HG03025 (cell line): ENCODE measurements at regions not wholly inside any gene's neighbourhood (a gene's known extent, or its start where the extent isn't known, plus 50 kb on each side); places are given as distances from the start of the nearest gene placed in this dataset.

Experiments used
- ATAC-seq: cut with Tn5 transposase; IDR thresholded peaks from one replicate; pipeline ENCODE4 v1.9.1; 2021; ENCODE audit warnings: mild to moderate bottlenecking, moderate library complexity; ENCODE audit not compliant: unreplicated experiment, low FRiP score

DNA sequence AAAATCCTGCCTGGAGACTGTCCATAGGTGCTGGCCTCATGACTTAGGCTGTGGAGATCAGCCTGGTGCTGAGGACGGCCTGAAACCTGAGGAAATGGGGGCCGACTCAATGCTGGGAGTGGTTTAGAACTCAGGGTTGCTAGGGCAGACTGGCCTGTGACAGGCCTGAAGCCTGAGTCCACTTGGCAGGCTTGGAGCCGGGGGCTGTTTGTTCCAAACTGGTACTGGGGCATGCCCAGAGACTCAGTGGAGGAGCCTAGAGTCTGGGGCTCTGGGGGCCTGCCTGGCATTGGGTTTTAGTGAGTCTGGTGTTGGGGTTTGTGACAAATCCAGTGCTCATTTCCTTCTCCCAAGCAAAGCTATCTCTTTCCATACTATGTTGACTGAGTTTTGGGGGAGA is 489.7 kb upstream of the CNKSR2 start:
- no peak for ATAC-seq

DNA sequence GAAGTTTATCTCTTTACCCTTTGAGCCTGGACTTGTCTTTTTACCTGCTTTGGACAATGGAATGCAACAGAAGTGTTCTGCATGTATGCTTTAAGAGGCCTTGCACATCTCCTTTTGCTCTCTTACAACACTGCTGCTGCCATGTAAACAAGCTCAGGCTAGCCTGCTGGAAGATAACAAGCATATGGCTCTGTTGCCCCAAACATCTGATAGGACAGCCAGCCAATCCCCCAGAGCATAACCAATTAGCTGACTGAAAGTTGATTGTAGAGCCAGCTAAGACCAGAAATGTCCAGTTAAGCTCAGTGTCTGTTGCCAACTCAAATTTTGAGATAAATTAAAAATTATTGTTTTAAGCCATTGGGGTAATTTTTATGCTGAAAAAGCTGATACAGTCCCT is 510.6 kb upstream of the CNKSR2 start:
- no peak for ATAC-seq

DNA sequence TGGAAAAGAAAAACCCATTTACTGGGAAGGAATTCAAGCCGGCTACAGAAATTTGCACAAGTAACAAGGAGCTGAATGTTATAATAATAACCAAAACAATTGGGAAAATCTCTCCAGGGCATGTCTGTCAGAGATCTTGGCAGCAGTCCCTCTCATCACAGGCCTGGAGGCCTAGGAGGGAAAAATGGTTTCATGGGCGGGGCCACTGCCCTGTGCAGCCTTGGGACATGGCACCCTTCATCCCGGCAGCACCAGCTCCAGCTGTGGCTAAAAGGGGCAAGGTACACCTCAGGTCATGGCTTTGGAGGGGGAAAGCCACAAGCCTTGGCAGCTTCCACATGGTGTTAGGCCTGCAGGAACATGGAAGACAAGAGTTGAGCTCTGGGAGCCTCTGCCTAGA is 513.1 kb upstream of the CNKSR2 start:
- no peak for ATAC-seq

GRCh38 chrX:20857746-20858145 is 516.5 kb upstream of the CNKSR2 start:
- no peak for ATAC-seq

DNA sequence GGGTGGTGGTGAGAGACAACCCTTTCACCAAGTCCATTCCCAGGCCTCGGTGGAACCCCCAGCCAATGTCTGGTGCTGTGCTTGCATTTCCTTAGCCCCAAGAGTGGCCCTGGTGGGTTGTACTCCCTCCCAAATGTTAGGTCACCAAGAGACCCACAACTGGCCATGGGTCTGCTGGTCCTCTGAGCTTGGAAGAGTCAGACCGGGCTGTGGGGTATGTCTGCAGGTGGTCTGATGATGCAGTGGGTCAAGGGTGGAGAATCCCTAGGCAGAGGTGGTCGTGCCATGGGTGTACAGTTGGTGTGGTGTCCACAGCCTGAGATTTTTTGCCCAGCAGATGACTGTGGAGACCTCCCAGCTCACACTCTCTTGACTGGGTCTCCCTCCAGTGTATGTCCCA is 535.7 kb upstream of the CNKSR2 start:
- no peak for ATAC-seq

DNA sequence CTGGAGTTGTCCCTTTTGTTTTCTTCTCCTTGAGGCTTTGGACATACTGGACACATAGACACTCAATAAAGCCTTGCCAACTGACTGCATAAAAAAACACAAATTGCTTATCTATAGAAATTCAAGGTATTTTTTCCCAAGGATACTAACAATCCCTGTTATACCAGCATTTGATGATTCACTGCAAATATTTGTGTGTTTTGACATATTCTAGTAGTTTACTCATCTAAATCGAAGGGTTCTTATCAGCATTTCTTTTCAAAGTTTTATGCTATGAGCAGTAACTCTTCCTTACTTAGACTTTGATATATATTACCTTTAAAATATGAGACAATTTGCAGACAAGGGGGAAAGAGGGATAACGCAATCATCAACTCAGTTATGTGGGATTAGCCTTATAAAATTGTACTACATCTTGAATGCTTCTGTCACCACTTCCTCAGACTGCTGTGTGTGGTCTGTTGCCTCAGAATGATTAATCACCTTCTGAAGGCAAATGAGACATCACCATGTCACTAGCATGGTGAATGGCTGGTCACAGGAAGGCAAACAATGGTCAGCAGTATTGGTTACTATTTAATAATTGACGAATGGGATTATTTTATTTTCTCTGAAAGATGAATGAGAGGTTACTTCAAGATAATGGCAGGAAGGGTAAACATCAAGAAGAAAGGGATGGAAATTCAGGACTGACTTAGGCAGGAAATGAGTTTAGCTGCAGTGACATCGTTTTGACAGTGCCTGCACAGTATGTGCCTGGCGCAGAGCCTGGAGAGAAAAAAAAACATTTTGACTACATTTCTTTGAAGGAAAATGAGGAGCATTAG is 544.3 kb upstream of the CNKSR2 start:
- no peak for ATAC-seq

- no peak for ATAC-seq
These were observed 548.2 kb upstream of the CNKSR2 start for GRCh38 chrX:20825984-20826383.

- no peak for ATAC-seq
These were observed 537.3 kb upstream of the RPS6KA3 start for GRCh38 chrX:20803971-20804370.

GRCh38 chrX:20802036-20802435 is 535.3 kb upstream of the RPS6KA3 start:
- no peak for ATAC-seq

DNA sequence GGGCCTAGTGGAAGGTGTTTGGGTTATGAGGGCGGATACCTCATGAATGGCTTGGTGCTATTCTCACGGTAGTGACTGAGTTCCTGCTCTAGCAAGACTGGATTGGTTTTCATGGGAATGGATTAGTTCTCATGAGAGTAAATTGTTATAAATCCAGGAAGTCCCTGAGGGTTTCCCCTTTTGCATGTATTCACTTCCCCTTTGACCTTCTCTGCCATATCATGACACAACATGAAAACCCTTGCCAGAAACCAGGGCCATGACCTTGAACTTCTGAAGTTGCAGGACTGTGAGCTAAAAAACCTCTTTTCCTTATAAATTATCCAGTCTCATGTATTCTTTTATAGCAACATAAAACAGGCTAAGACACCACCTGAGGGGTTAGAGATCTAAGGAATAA is 529.7 kb upstream of the RPS6KA3 start:
- ATAC-seq = no peak

DNA sequence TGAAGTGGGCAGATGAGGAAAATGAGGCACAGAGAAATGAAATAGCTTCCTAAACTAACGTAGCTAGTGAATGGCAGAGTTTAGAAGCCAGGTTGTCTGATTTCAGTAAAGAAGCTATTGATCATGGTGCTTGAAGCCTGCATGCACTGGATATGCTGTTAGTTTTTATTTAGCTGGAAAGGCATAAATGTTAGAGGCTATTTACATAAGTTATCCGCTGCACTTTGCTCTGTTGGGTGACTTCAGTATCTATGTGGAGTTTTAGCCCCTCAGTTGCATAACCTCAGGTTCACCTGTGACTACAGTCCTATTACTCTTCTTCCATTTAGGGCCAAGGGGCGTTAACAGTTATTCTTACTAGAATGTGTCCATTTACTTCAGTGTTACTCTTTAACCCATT is 522.4 kb upstream of the RPS6KA3 start:
- no peak for ATAC-seq

GRCh38 chrX:20767346-20767745 is 500.6 kb upstream of the RPS6KA3 start:
- no peak for ATAC-seq

DNA sequence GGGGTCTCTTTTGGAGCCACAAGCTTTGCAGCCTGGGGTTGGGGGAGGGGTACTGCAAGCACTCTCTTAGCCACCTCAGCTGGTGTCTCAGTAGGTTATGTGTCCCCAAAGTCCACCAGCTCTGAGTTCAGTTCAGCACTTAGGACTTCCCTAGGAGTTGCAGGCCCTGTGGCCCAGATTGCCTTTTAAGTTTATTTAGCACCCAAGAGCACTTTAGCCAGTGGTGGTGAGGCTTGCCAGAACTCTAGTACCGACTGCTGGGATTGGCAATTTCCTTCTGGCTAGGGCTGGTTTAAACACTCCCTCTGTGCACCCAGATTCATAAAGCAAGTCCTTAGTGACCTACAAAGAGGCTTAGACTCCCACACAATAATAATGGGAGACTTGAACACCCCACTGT is 489.9 kb upstream of the RPS6KA3 start:
- ATAC-seq = no peak

DNA sequence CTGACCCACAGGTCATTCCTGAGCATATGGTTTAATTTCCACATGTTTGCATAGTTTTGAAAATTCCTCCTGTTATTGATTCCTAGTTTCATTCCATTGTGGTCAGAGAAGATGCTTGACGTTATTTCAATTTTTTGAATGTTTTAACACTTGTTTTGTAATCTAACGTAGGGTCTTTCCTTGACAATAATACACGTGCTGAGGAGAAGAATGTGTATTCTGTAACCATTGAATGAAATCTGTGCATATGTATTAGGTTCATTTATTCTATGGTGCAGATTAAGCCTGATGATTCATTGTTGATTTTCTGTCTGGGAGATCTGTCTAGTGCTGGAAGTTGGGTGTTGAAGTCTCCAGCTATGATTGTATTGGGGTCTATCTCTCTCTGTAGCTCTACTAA is 486.4 kb upstream of the RPS6KA3 start:
- ATAC-seq = no peak

GRCh38 chrX:20746690-20747089 is 480.0 kb upstream of the RPS6KA3 start:
- ATAC-seq = no peak

DNA sequence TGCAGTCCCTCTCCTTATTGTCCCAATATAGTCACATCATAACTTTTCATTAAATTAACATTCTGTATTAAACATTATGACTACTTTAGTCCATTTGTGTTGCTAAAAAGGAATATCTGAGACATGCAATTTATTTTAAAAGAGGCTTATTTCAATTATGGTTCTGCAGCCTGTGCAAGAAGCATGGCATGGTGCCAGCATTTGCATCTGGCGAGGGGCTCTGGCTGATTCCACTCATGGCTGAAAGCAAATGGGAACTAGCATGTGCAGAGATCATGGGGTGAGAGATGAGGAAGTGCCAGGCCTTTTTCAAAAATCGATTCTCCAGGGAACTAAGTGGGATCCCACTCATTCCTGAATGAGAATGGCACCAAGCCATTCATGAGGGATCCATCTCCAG is 476.3 kb upstream of the RPS6KA3 start:
- no peak for ATAC-seq

- no peak for ATAC-seq
These were observed 475.4 kb upstream of the RPS6KA3 start for GRCh38 chrX:20742106-20742505.

DNA sequence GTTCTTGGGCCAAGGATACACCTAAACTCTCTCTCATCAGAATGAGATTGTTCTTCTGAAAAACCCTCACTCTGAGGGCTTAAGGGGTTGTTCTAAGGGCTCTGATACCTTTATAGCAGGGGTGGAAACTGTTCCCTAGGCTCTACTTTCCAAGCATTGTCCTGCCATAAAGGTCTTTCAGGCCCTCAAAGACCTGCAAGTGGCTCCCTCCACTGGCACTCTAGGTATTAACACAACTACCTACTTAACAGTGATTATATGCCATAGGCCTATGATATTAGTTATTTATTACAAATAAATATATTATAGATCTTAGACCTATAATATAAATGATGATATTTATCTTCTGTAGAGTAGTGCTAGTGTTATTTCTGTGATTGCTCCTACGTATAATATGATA is 473.7 kb upstream of the RPS6KA3 start:
- no peak for ATAC-seq

DNA sequence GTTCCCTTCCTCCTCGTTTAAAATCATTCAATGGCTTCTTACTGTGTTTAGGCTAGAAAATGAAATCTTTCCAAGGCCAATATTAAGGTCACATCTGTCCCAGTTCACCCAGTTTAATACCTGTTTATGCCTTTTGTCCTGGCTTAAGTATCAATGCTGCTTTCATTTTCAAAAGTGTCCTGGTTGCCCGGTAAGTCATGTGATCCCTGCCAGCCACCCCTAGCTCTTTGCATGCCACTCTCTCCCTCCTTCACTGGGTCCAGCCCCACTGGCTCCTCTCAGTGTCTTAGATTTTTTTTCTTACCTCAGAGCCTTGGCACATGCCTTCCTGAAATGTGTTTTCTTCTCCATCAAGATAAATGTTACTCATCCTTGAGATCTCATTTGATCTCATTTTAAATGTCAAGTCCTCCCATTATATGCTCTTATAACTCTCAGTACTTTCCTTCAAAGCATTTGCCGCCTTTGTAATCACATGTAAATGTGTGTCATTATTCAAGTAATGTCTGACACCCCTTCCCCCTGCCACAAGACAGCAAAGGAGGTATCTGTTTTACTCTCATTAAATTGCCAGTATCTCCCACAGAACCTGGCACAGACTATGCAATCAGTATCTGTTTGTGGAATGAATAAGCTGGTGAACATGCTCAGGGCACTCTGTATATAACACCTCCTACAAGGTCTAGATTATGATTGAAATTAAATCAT is 472.5 kb upstream of the RPS6KA3 start:
- no peak for ATAC-seq

DNA sequence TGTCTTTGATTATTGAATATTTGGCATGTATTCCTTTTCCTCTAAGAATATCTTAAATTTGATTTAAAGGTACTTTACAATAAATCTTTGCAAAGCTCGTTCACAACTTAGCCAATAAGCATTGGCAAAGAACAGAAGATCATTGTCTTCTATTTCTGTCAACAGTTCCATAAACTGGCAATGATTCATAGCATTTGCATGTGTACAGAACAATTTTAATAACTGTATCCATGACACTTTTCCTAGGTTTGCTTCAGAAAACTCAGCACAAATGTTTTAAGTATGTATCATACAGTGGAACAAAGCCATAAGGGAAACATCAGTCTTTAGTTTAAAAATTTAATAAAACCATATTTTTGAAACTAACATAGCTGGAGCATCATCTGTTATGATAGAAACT is 462.7 kb upstream of the RPS6KA3 start:
- no peak for ATAC-seq

GRCh38 chrX:20727447-20727846 is 460.7 kb upstream of the RPS6KA3 start:
- no peak for ATAC-seq

DNA sequence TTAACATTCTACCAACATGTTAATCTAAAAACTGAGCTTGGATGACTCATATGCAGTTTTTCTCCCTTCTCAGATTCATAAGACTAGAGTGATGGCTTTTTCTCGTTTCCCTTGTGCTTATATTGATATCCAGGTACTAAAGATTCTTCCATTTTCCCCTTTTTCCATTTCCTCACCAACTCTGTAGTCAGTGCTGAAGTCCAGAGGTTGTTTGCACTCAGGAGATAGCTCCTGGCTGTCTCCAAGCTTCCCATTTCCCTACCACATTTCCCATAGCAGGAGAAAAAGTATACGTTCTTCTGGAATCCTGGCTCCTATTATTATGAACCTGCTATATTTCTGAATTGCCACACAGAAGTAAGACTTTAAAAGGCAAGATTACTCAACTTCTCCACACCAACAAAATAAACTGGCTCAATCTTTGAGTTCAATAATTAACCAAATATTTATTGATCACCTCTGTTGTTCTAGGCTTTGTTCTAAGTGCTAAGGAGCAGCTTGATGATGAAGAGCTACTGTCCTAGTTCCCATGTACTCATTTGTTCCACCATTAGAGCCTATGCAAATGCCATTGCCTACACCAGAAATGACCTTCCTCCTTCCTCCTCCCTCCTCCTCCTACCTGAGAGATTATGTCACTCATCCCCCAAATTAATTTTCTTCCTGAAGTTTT is 454.4 kb upstream of the RPS6KA3 start:
- no peak for ATAC-seq
